ENCODE measurements at regions not wholly inside any gene's neighbourhood (a gene's known extent, or its start where the extent isn't known, plus 50 kb on each side); places are given as distances from the start of the nearest gene placed in this dataset.
A peak's percentile ranks its signal among the peaks of the same experiment; 100 is the strongest.

GRCh38 chr7:106606120-106606519 lies 54.8 kb downstream of the CCDC71L start:
- DNase-seq: no peak

DNA sequence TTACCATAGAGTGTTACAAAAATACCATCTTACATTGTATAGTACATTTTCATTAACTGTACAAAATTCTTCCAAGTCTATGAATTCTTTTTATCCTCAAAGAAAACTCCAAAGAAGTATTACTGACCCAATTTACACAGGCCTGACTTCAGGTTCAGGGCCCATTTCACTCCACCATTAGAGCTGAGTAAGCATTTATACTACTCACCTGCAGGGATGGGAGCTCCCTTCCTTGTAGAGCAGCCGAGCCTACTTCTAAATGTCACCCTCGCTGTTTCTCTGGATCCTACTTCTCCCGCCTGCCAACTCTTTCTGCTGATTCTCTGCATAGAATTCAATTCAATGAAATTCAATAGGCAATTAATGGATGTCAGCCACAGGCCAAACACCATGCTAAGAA lies 56.0 kb downstream of the CCDC71L start:
- DNase-seq: no peak

GRCh38 chr7:106604303-106604924 lies 56.5 kb downstream of the CCDC71L start:
- peak; percentile 51 to 52 for DNase-seq

- no peak for DNase-seq
These were observed 57.6 kb downstream of the CCDC71L start for GRCh38 chr7:106603346-106603745.

- no peak for DNase-seq
These were observed 58.9 kb downstream of the CCDC71L start for GRCh38 chr7:106602062-106602461.

DNA sequence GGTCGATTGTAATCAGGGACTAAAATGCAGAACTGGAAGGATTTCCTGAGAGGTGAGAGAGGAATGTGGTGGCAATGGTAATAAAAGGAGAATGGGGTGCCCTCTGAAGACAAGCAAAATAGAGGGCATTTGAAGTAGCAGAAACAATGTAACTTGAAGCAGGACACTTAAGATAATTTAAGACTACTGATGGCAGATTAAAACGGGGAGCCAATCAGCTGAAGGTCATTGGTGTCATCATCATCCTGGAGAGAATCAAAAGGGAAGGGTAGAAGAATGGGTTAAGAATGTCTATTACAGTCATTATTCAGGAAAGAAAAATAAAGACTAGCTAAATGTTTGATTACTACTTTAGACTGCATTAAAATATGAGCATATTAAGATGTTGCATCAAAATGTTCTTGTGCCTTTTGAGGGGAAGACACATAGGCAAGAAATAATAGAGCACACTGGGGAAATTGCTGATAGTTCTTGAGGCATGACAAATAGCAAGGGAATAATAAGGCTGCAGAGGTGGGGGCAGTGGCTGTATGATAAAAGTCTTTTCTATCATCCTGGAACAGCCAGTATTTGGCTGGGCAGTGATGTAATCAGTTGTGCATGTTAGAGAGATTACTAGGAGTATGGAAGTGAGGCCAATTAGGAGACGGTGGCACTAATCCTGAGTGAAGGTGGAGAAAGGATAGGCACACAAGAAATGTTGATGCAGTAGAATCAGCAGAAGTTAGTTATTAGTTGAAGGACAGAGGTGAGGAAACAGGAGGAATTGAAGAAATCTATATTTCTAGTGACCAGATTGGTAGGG lies 60.2 kb downstream of the CCDC71L start:
- DNase-seq: no peak

DNA sequence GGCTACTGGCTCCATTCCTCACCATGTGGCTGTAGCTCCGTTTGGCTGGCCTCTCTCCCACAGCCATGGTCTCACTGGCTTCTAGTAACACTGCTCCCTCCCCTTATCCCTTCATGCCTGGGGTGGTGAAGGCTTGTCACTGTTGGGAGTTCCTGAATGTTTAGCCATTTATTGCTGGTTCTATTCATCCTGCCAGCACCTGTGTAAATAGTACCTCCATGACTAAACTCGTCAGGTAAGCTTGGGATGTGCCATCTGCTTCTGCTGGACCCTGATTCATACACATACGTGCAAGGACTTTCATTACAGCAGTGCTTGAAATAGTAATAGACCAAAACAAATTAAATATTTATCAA lies 61.6 kb downstream of the CCDC71L start:
- no peak for DNase-seq

GRCh38 chr7:106598663-106599342 lies 62.2 kb downstream of the CCDC71L start:
- DNase-seq: peak; percentile 91 to 92

DNA sequence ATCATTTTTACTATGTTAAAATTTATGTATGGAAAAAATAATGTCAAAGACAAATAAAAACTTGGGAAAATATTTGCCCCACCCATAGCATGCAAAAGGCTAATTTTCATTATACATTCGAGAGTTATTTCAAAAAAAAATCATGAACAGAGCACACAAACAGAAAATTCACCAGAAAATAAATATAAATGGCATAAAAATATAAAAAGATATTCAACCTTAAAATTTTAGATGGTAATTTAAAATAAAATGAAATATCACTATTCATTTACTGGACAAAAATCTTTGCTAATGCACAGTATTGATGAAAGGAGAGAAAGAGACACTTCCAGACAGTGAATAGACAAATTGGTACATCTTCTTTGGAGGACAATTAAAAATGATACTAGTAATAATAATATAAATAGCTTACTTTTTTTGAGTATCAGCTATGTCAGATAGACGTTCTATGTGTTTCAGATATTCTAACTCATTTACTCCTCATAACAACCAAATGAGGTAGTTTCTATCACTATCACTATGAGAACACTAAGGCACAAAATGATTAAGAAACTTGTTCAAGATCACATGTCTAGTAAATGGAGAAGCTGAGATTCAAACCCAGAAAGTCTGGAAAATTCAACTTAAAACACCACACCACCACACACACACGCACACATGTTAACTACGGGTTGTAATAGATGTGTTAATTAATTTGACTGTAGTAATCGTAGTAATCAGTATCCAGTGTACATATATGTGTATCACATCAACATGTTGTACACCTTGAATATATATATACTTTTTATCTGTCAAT lies 63.0 kb downstream of the CCDC71L start:
- no peak for DNase-seq

GRCh38 chr7:106597014-106597413 lies 63.9 kb downstream of the CCDC71L start:
- DNase-seq: no peak

DNA sequence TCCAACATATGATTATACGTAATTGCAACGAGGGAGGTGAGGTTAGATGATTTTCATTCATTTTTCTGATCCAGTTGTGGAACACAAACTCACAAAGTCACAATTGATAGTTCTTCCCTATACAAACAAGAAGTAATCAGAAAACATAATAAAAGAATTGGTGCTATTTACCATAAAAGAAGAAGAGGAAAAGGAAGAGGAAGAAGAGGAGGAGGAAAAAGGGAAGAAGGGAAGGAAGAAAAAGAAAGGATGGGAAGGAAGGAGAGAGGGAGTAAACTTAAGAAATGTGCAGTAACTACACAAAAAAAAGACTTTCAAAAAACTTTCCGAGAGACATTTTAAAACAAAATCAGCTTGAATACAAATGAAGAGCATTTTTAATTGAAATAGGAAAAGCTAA lies 65.0 kb downstream of the CCDC71L start:
- DNase-seq: no peak

DNA sequence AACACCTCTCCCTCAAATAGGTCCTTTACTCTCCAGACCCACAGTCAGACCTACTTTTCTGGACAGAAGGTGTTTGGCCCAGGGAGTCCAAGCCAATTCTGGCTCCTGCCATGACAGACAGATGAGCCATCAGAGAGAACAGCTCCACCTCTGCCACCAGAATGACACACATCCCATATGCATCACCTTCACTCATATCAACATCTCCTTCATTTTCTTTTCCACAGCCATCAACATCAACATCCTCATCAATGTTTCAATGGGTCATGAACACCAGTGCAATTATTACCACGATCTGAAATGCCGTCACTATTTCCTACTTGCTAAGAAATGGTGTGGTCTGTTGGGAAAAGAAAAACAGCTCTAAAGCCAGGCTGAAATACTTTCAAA lies 67.9 kb downstream of the CCDC71L start:
- DNase-seq: no peak

- DNase-seq: no peak
These were observed 68.5 kb downstream of the CCDC71L start for GRCh38 chr7:106592282-106593027.

DNA sequence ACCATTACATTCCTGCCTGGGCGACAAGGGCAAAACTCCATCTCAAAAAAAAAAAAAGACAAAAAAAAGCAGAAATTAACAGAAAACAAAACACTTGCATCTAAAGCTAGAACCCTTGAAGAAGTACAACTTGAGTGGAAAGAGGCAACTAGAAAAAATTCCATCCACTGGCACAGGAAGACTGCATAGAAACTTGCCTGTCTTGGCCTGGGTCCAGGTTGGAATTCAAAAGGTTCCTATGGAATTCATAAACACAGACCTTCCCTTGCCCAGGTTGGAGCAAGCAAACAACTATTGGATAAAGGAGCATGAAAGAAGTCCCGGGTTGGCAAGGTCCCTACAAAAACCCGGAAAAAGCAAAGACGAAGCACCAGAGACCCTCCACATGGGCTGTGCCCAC lies 69.8 kb downstream of the CCDC71L start:
- DNase-seq: no peak

DNA sequence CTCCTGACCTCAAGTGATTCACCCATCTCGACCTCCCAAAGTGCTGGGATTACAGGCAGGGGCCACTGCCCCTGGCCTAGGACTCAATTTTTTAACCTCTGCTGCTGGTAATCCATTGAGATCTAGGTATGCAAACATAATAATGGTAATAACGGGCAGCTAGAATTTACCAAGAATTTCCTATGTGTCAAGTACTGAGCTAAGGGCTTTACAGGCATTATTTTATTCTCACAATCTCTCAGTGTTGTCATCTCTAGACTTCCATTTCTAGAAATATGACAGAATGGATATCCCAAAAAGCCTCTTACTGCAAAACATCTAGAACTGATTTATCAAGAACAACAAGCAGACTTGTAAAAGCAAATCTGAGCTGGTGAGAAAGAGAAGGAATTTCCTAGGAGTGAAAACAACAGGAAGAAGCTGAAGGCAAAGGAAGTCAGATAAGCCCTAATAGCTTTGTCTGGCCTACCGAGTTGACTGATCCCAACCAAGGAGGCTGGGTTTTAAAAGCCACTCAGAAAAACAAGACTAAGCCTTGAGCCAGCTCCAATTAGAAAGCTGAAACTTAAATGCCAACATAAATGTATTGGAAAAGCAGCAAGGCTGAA lies 70.6 kb downstream of the CCDC71L start:
- DNase-seq: no peak

DNA sequence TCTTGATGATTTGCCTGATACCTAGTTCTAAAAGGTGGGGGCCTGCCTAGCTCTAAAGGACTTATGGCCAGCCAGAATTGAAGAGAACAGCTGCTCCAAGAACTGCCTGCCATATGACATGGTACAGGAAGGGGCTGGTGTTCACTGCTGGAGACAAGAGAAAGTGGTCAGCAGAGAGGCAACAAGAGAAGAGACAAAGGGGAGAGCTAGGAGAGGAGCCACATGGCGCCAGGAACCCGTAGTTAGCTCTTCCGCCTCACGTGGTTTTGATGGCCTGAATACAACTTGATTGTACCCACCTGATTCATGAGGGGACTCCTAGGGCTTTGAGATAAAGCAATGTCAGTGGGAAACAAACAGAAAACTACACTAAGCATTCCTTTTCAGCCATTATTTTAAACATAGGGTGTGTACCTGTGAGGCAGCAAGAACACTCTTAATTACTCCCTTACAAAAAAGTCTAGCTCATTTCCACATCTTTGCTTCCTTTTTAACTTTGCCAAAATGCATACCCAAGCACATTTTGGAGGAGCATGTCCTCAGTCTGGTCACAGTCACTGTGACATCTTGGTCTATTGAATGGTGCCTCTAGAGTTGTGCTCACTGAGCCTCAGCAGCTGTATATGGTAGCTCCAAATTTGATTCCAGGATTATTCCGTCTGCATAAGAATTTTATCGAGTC lies 71.6 kb downstream of the CCDC71L start:
- DNase-seq: no peak

GRCh38 chr7:106588422-106589197 lies 72.3 kb downstream of the CCDC71L start:
- no peak for DNase-seq

GRCh38 chr7:106584914-106585759 lies 75.8 kb downstream of the CCDC71L start:
- no peak for DNase-seq

All from AML-193 (cell line).